ENCODE measurements at regions not wholly inside any gene's neighbourhood (a gene's known extent, or its start where the extent isn't known, plus 50 kb on each side); places are given as distances from the start of the nearest gene placed in this dataset.

GRCh38 chr11:105312266-105312665, 172.7 kb upstream of the CARD18 start:
- DNase-seq (ENCODE audit: low read depth, low spot score) (no peak), ATAC-seq (no peak)
- Histone ChIP-seq H3K36me3 (ENCODE audit: control insufficient read depth, insufficient read depth, low read length) (no peaks in the 10 kb centered on the region), H3K4me3 (ENCODE audit: low read depth in 2 of 2, low read length in 2 of 2) (no peak overlapping the region), H3K4me1 (ENCODE audit: control insufficient read depth, insufficient read depth, low read length) (no peaks in the 10 kb centered on the region; the same call in 1 of the 2 replicates), H3K27me3 (ENCODE audit: control insufficient read depth, insufficient read depth, low read length) (no peaks in the 10 kb centered on the region), H3K27ac (ENCODE audit: low read length) (no peak overlapping the region), H3K9me3 (ENCODE audit: control insufficient read depth, insufficient read depth, low read depth, low read length) (no peaks in the 10 kb centered on the region)
- ChIA-PET POLR2A (no interaction called here), CTCF (no interaction called here)
- TF ChIP-seq TCF7L2 (IDR thresholded peaks at IDR 0.05; ENCODE audit: low read depth, low read length) (no peak), SIN3A (IDR thresholded peaks at IDR 0.05; ENCODE audit: borderline replicate concordance, insufficient read depth, low read depth, low read length) (no peak), REST (IDR thresholded peaks at IDR 0.05; ENCODE audit: insufficient read depth in 1 of 2, low read depth in 2 of 2, low read length in 1 of 2) (no peak), POLR2AphosphoS5 (IDR thresholded peaks at IDR 0.05; ENCODE audit: low read depth, low read length) (no peak)
- TF ChIP-seq, protein P1, sequence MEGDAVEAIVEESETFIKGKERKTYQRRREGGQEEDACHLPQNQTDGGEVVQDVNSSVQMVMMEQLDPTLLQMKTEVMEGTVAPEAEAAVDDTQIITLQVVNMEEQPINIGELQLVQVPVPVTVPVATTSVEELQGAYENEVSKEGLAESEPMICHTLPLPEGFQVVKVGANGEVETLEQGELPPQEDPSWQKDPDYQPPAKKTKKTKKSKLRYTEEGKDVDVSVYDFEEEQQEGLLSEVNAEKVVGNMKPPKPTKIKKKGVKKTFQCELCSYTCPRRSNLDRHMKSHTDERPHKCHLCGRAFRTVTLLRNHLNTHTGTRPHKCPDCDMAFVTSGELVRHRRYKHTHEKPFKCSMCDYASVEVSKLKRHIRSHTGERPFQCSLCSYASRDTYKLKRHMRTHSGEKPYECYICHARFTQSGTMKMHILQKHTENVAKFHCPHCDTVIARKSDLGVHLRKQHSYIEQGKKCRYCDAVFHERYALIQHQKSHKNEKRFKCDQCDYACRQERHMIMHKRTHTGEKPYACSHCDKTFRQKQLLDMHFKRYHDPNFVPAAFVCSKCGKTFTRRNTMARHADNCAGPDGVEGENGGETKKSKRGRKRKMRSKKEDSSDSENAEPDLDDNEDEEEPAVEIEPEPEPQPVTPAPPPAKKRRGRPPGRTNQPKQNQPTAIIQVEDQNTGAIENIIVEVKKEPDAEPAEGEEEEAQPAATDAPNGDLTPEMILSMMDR (IDR thresholded peaks at IDR 0.05): no peak
- BruUV-seq (replicated peaks): no TSS peak
- intact Hi-C loops (cut with micrococcal nuclease; ENCODE audit: unreplicated experiment) (no loop called here), in situ Hi-C loops (cut with HindIII; ENCODE audit: low pct_unique_long_range_greater_than_20kb, low sequenced_read_pairs) (no loop called here)

DNA sequence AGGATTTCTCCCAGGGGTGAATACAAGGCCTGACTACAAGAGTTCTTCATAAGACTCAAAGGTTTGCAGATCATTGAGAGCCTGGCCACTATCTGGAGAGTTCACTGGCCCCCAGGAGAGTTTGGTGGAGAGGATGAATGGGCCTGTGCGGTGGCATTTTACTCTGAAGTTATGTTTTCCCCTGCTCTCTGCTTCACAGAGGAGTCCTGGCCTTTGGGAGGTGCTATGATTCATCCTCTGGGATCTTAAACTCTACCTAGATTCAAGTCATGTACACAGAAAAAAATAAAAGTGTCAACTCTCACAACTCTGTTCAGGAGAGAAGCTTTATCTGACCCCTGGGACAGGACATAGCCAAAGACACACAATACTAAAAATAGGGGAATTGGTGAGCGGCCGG, 159.1 kb upstream of the CARD18 start:
- no peak overlapping the region for H3K27ac ChIP-seq (ENCODE audit: low read length)

More for the DNA sequence above, 159.1 kb upstream of the CARD18 start:
- Histone ChIP-seq H3K27me3 (ENCODE audit: control insufficient read depth, insufficient read depth, low read length) (no peaks in the 10 kb centered on the region), H3K4me3 (ENCODE audit: low read depth in 2 of 2, low read length in 2 of 2) (no peak overlapping the region), H3K4me1 (ENCODE audit: control insufficient read depth, insufficient read depth, low read length) (no peaks in the 10 kb centered on the region), H3K36me3 (ENCODE audit: control insufficient read depth, insufficient read depth, low read length) (no peaks in the 10 kb centered on the region), H3K9me3 (ENCODE audit: control insufficient read depth, insufficient read depth, low read depth, low read length) (no peaks in the 10 kb centered on the region)
- in situ Hi-C loops (cut with HindIII; ENCODE audit: low pct_unique_long_range_greater_than_20kb, low sequenced_read_pairs) (no loop called here), intact Hi-C loops (cut with micrococcal nuclease; ENCODE audit: unreplicated experiment) (no loop called here)
- ATAC-seq: no peak
- CTCF ChIA-PET: no interaction called here
- no peak for DNase-seq (ENCODE audit: low read depth, low spot score)
- BruUV-seq (replicated peaks): no TSS peak
- TF ChIP-seq POLR2AphosphoS5 (IDR thresholded peaks at IDR 0.05; ENCODE audit: low read depth, low read length): no peak
- TF ChIP-seq TCF7L2 (IDR thresholded peaks at IDR 0.05; ENCODE audit: low read depth, low read length): no peak
- no peak for TF ChIP-seq REST (IDR thresholded peaks at IDR 0.05; ENCODE audit: insufficient read depth in 1 of 2, low read depth in 2 of 2, low read length in 1 of 2)
- no peak for TF ChIP-seq SIN3A (IDR thresholded peaks at IDR 0.05; ENCODE audit: borderline replicate concordance, insufficient read depth, low read depth, low read length)
- POLR2A ChIA-PET: no interaction called here
